IMR-90 (cell line): ENCODE measurements at regions not wholly inside any gene's neighbourhood (a gene's known extent, or its start where the extent isn't known, plus 50 kb on each side); places are given as distances from the start of the nearest gene placed in this dataset.
"Not testable (repeated sequence)": the region's sequence is repeated elsewhere in the genome, so short reads cannot be mapped to it uniquely, and the experiment has no call there.

Experiments used
- BHLHE40 ChIP-seq: fragments of 150-350 bp; IDR thresholded peaks from 2 replicates; pipeline ENCODE4 v1.6.1; 2016; ENCODE audit warnings: mild to moderate bottlenecking, low read depth, low read length
- MAFK ChIP-seq: IDR thresholded peaks from 2 replicates; pipeline ENCODE4 v1.6.1; 2012; ENCODE audit warnings: low read depth, low read length, improper control_type of control experiment
- POLR2A ChIP-seq: IDR thresholded peaks from 2 replicates; pipeline ENCODE4 v1.6.1; 2012; ENCODE audit warnings: mild to moderate bottlenecking, low read depth, low read length
- RCOR1 ChIP-seq: IDR thresholded peaks from 2 replicates; pipeline ENCODE4 v1.6.1; 2012; ENCODE audit warnings: mild to moderate bottlenecking, low read length, improper control_type of control experiment; ENCODE audit not compliant: insufficient replicate concordance
- TF ChIP-seq, protein P1 (sequence below): fragments of 150-350 bp; IDR thresholded peaks from 2 replicates; pipeline ENCODE4 v1.6.1; 2017; ENCODE audit warnings: mild to moderate bottlenecking, antibody characterized with exemption, low read length, low read depth
- TF ChIP-seq, protein P2 (sequence below): conservative IDR thresholded peaks from 2 replicates; pipeline ENCODE4 v1.5.1; 2012; ENCODE audit warnings: mild to moderate bottlenecking, low read depth, low read length, improper control_type of control experiment

DNA sequence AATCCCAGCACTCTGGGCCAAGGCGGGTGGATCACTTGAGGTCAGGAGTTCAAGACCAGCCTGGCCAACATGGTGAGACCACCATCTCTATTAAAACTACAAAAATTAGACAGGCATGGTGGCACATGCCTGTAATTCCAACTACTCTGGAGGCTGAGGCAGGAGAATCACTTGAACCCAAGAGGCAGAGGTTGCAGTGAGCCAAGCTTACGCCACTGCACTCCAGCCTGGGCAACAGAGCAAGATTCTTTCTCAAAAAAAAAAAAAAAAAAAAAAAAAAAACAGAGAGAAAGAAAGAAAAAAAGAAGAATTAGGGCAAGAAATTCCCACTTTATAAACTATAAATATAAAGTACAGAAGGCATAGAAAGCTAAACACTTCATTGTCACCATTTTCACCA is 98.2 kb upstream of the NDUFV2 start:
- TF ChIP-seq POLR2A, BHLHE40, MAFK, RCOR1: not testable (repeated sequence)
- TF ChIP-seq, protein P1, sequence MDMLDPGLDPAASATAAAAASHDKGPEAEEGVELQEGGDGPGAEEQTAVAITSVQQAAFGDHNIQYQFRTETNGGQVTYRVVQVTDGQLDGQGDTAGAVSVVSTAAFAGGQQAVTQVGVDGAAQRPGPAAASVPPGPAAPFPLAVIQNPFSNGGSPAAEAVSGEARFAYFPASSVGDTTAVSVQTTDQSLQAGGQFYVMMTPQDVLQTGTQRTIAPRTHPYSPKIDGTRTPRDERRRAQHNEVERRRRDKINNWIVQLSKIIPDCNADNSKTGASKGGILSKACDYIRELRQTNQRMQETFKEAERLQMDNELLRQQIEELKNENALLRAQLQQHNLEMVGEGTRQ, result not testable (repeated sequence)
- TF ChIP-seq, protein P2, sequence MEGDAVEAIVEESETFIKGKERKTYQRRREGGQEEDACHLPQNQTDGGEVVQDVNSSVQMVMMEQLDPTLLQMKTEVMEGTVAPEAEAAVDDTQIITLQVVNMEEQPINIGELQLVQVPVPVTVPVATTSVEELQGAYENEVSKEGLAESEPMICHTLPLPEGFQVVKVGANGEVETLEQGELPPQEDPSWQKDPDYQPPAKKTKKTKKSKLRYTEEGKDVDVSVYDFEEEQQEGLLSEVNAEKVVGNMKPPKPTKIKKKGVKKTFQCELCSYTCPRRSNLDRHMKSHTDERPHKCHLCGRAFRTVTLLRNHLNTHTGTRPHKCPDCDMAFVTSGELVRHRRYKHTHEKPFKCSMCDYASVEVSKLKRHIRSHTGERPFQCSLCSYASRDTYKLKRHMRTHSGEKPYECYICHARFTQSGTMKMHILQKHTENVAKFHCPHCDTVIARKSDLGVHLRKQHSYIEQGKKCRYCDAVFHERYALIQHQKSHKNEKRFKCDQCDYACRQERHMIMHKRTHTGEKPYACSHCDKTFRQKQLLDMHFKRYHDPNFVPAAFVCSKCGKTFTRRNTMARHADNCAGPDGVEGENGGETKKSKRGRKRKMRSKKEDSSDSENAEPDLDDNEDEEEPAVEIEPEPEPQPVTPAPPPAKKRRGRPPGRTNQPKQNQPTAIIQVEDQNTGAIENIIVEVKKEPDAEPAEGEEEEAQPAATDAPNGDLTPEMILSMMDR, result not testable (repeated sequence)
